ENCODE measurements at regions not wholly inside any gene's neighbourhood (a gene's known extent, or its start where the extent isn't known, plus 50 kb on each side); places are given as distances from the start of the nearest gene placed in this dataset.

- Mint-ChIP-seq H3K27ac (ENCODE audit: unreplicated experiment) (no peak overlapping the region), H3K4me1 (ENCODE audit: unreplicated experiment) (no peaks in the 10 kb centered on the region), H3K27me3 (ENCODE audit: unreplicated experiment) (no peaks in the 10 kb centered on the region), H3K4me3 (ENCODE audit: unreplicated experiment) (no peak overlapping the region), H3K36me3 (ENCODE audit: unreplicated experiment) (no peaks in the 10 kb centered on the region), H3K9me3 (ENCODE audit: unreplicated experiment) (peaks cover 6% of the 10 kb centered on the region)
- TF ChIP-seq CTCF (IDR thresholded peaks at IDR 0.05): no peak
- DNase-seq (ENCODE audit: extremely low spot score, unreplicated experiment): no peak
Measured at GRCh38 chr3:174737966-174738365, 121.2 kb upstream of the NAALADL2 start.

- Mint-ChIP-seq H3K4me3 (ENCODE audit: unreplicated experiment) (no peak overlapping the region), H3K27me3 (ENCODE audit: unreplicated experiment) (no peaks in the 10 kb centered on the region), H3K36me3 (ENCODE audit: unreplicated experiment) (peaks cover 3% of the 10 kb centered on the region), H3K27ac (ENCODE audit: unreplicated experiment) (no peak overlapping the region), H3K4me1 (ENCODE audit: unreplicated experiment) (no peaks in the 10 kb centered on the region), H3K9me3 (ENCODE audit: unreplicated experiment) (peaks cover 24% of the 10 kb centered on the region)
- no peak for DNase-seq (ENCODE audit: extremely low spot score, unreplicated experiment)
- no peak for TF ChIP-seq CTCF (IDR thresholded peaks at IDR 0.05)
Measured at GRCh38 chr3:174749143-174749542, 110.0 kb upstream of the NAALADL2 start.

- Mint-ChIP-seq H3K4me1 (ENCODE audit: unreplicated experiment) (no peaks in the 10 kb centered on the region), H3K27me3 (ENCODE audit: unreplicated experiment) (no peaks in the 10 kb centered on the region), H3K9me3 (ENCODE audit: unreplicated experiment) (no peaks in the 10 kb centered on the region), H3K27ac (ENCODE audit: unreplicated experiment) (no peak overlapping the region), H3K4me3 (ENCODE audit: unreplicated experiment) (no peak overlapping the region), H3K36me3 (ENCODE audit: unreplicated experiment) (no peaks in the 10 kb centered on the region)
- peak; percentile 6 for TF ChIP-seq CTCF (IDR thresholded peaks at IDR 0.05)
- DNase-seq (ENCODE audit: extremely low spot score, unreplicated experiment): no peak
Measured at GRCh38 chr3:174755833-174756829, 103.0 kb upstream of the NAALADL2 start.

GRCh38 chr3:174758943-174759342 is 100.2 kb upstream of the NAALADL2 start:
- no peak for DNase-seq (ENCODE audit: extremely low spot score, unreplicated experiment)
- no peak overlapping the region for H3K4me3 Mint-ChIP-seq (ENCODE audit: unreplicated experiment)
- no peaks in the 10 kb centered on the region for H3K27me3 Mint-ChIP-seq (ENCODE audit: unreplicated experiment)
- H3K9me3 Mint-ChIP-seq (ENCODE audit: unreplicated experiment): no peaks in the 10 kb centered on the region
- no peak overlapping the region for H3K27ac Mint-ChIP-seq (ENCODE audit: unreplicated experiment)
- no peaks in the 10 kb centered on the region for H3K4me1 Mint-ChIP-seq (ENCODE audit: unreplicated experiment)
- no peak for TF ChIP-seq CTCF (IDR thresholded peaks at IDR 0.05)
- no peaks in the 10 kb centered on the region for H3K36me3 Mint-ChIP-seq (ENCODE audit: unreplicated experiment)

- DNase-seq (ENCODE audit: extremely low spot score, unreplicated experiment): no peak
- Mint-ChIP-seq H3K36me3 (ENCODE audit: unreplicated experiment) (no peaks in the 10 kb centered on the region), H3K4me1 (ENCODE audit: unreplicated experiment) (peaks cover 18% of the 10 kb centered on the region), H3K27ac (ENCODE audit: unreplicated experiment) (peak overlapping the region; percentile 80), H3K27me3 (ENCODE audit: unreplicated experiment) (no peaks in the 10 kb centered on the region), H3K9me3 (ENCODE audit: unreplicated experiment) (no peaks in the 10 kb centered on the region), H3K4me3 (ENCODE audit: unreplicated experiment) (no peak overlapping the region)
- TF ChIP-seq CTCF (IDR thresholded peaks at IDR 0.05): no peak
Measured at GRCh38 chr3:174767406-174767805, 91.7 kb upstream of the NAALADL2 start.
